GM19467 (cell line): ENCODE measurements at regions not wholly inside any gene's neighbourhood (a gene's known extent, or its start where the extent isn't known, plus 50 kb on each side); places are given as distances from the start of the nearest gene placed in this dataset.

Source experiments
- ATAC-seq: cut with Tn5 transposase; IDR thresholded peaks from one replicate; pipeline ENCODE4 v1.9.1; 2021; ENCODE audit warnings: mild to moderate bottlenecking, moderate library complexity; ENCODE audit not compliant: unreplicated experiment

DNA sequence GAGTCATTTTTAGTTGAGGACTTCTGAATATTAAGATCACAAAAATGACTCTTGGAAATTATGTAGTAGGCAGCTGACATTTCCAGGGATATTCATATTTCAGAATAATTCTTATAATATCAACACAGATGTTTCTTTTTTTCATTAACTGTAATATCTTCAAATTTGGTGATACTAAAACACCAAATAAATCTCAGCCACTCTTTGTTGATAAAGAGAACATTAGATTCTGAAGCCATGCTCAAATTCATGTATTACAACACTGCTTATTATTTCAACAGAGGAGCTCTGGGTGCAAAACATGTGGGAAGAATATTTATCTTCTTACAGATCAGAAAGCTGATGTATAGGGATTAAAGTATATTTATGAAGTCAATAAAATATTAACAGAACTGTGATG lies 355.4 kb downstream of the CRPPA start:
- no peak for ATAC-seq

DNA sequence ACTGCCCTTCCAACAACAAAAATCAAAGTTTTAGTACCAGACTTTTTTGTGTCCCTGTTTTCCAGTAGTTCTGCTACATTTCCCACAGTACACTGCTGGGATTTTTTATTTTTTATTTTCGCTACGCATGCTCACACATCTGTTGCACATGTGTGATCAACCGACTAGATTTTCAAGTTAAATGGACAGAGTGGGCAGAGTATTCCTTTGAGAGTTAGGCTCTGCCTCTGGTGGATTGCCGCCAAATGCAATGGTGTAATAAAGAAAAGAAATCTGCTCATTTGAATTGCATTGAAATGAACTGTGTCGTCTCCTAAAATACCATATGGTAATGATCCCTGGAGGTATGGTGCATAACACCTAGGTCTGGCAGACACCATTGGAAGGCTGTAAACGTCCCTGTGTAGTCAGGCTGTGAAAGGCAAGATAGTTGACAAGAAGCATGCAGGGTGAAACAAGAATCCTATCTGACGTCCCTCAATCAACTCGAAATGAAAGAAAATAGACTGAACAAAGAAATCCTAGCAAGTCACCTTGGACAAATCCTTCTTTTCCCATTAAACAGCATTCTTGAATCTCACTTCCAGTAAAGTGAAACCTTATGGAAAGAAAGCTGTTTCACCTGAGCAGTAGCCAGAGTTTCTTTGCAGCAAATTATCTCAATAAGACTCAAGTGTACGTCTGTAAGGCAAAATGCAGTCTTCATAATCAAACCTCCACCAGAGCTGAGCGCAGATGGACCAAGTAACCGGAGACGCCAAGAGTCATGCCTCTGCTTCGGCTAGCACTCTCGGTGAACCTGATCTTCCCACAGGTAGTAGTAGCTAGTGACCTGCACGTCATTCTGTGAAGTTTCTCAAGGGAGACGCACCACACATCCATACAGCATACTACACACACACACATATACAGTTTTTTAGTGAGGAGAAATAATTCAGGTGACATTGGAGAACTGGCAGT lies 357.3 kb downstream of the CRPPA start:
- ATAC-seq, result no peak

DNA sequence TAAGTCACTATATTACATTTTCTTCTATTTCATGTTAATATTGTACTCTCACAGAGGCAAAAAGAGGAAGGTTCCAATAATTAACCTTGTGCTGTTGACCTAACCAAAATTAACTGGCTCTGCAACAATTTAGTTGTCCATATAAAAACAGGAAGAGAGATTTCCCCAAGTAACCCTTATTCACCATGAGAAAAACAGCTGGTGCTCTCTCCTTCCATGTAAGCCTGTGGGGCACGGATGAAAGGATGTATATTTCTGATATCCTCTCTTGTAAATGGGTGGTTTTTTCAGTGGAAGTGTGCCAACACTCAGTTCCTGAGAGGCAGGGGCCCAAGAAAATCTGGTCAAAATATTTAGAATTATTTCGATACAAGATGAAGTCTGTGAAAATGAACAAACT lies 358.1 kb downstream of the CRPPA start:
- no peak for ATAC-seq

DNA sequence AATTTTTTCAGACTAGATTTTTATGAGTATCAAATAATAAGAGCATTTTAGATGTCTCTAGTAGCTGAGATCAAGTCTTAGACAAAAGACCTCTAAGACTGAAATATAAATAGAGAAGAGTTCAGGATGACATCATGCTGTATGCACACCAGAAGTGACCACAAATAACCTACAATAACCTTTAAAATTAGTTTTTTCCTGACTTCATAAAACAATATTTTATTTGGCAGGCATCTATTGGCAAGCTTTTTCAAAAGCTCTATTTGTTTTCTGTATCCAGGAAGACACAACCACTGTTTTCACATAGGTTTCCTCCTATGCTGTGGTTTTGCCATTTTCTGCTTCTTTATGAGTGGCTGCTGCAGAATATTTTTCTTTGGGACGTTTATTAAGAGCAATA lies 359.1 kb downstream of the CRPPA start:
- ATAC-seq, result no peak

DNA sequence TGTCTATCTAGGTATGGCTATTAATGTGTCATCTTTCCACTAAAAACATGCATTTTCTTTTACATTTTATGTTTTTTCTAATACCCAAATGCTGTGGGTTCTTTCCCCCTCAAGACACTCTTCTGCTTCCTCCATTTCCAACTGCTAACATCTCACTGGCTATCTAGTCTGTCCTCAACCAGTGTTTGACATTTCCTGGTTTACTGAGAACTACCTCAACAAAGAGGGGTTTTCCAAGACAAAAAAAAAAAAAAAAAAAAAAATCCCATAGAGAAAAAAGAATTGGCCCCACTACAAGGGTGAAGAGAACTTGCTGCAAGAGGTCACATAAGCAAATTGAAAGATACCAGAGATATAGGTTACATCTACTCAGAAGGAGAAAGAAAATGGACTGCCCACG lies 359.7 kb downstream of the CRPPA start:
- no peak for ATAC-seq

DNA sequence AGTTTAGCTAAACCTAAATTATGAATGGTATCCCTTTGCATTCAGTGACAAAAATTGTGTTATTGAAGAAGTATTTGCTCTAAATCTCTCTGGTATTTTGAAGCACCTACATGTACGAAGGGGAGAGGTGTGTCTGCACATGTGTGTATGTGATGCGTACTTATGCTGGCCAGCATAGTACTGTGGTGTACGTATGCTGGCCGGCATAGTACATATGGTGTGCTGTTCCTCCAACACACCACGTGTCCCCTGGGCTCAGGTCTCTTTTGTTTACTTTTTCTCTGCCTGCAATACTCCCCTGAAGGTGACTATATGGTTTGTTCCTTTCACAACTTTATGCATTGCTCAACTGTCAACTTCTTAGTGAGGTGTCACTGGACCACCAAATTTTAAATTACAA lies 360.3 kb downstream of the CRPPA start:
- no peak for ATAC-seq

DNA sequence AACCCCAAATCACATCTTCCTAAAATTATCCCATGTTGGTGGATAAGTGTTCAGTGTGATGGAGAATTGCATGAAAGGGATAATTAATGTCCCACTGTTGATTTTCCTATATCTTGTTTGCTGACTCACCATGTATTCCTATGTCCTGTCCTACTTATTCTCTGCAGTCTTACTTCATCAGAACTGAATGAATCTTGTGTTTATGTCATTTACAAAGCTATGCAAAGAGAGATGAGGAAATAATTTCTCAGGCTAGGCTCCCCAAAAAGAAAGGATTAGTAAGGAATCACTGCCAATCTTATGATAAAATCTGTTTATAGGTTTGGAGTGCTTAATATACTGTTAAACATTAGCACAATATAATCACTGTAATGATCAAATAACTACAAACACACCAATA lies 360.8 kb downstream of the CRPPA start:
- no peak for ATAC-seq

DNA sequence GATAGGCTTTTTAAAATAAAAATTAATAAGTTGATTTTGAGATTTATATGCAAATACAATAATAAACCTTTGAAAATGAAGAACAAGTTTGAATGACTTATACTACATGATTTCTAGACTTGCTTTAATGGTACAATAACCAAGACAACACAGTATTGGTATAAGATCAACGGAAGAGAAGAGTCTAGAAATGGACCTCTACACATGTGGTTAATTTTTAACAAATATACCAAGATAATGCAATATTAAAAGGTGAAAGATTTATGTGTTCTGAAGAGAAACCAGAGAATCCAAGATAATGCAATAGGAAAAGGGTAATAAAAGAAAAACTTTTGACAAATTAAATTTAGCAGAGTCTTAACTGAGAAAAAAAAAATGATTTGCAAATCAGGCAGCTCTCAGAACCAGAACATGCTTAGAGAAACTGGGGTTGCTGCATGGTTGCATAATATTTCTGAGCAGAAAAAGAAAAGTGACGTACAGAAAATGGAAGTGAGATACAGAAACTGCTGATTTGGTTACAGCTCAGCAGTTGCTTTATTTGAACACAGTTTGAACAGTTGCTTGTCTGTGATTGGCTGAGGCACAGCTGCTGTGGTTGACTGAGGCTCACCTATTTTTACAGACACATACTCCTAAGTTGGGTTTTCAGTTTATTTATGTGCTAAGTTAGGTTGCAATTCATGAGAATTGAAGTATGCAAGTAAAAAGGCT lies 365.9 kb downstream of the CRPPA start:
- ATAC-seq, result no peak

DNA sequence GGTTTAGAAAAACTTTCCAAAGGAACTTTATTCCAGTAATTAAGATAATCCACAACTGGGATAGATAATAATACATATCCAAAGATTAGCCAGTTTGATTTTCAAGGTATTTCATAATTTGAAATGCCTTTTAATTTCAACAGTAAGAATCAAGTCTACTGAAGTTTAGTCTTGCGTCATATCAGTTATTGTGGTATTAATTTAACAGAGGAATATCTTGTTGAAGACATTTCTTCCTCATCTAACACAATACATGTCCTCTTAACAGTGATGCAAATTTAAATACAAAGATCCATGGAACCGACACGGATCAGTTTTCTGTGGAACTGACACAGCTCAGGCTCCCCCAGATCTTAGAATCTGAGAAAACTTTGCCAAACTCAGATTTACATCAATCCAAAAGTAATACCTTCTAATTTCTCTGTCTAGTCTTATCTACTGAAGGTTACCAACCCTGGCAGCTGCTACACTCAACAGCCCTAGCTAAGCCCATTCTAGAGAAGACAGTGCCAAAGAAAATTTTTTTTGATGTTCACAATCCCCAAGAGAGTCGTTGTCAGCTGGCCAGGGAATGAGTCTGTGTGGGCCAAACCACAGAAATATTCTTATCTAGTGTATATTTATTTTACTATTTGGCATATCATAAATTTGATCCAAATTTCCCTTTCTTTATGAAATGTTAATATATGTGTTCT lies 365.2 kb upstream of the MEOX2 start:
- no peak for ATAC-seq

DNA sequence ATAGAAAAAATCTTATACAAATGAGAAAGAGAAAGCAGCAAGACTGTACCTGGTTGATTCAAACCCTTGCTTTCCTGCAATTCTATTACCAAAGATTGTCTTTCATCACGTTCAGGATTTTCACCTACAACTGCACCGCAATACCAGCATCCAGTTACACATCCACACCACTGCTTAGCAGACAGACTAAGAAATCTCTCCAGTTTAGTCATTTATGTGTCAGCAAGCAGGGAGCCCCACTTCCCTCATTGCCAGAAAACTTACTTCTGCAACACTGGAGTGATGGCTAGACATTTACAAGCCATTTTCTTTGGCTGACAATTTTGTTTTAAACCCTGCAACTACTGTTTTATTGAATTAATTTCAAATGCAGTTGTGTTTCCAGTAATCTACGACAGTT lies 359.6 kb upstream of the MEOX2 start:
- no peak for ATAC-seq

DNA sequence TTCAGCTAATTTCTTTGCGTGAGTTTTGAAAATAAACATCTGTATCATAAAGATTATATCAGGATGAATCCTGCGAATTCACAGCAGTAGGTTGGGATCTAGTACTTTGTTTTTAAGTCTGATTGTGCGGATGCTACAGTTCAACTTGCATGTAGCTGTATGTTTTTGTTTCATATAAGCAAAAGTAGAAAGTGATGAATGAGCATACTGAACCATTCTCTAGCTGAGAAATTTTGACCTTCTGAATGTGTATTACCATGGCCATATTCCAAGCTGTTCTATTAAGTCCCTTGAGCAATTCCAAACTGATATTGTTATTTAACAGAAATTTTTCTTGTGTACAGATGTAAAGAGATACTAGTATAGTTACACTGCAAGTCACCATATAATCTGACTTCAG lies 358.8 kb upstream of the MEOX2 start:
- ATAC-seq, result no peak

DNA sequence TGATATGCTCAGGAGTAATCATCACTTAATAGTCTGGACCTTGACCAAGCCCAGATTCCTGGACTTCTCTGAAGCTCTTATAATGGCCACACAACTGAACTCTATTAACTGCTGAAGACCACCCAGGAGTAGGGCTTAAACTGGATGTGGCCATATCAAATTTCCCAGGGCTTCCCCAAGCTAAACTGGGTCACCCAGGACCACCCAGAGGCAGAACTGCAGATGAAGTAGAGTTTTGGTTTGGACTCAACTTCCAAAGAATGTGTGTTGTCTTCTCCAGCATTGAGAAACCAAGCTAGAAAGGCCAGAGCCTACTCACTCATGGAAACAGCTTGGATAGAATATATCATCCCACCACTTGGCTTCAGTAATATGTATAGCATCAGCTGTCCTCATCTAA lies 358.2 kb upstream of the MEOX2 start:
- no peak for ATAC-seq

DNA sequence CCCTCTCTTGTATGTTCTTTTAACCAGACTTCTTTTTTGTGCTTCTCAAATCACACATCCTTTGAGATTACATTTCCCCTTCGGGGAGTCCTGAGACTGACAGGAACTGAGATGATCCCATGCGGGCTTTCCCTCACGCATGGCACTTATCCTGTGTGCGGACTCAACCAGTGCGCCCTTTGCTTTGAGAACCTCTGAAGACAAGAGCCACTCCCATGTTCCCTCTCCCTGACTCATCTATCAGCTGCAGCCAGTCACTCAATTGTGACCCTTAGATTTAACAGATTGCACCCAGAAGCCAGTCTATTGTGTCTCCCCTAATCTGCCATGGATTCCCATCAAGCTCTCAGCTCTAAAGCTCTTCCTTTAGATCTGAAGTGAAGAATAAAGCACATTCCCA lies 353.9 kb upstream of the MEOX2 start:
- ATAC-seq, result no peak

DNA sequence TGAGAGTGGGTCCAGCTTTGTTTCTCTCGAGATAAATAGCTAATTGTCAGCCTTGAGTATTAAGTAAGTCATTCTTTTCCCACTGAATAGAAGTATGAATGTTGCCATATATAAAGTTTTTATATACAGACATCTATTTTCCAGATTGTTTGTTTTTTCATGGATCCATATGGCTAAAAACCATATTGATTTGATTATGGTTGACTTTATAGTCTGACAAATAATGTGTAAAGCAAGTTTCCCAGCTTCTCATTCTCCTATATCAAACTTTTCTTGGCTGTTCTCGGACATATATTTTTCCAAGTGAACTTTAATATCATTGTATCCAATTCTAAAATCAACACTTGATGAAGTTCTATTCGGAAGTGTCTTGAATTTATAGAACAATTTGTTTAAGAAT lies 352.4 kb upstream of the MEOX2 start:
- no peak for ATAC-seq

DNA sequence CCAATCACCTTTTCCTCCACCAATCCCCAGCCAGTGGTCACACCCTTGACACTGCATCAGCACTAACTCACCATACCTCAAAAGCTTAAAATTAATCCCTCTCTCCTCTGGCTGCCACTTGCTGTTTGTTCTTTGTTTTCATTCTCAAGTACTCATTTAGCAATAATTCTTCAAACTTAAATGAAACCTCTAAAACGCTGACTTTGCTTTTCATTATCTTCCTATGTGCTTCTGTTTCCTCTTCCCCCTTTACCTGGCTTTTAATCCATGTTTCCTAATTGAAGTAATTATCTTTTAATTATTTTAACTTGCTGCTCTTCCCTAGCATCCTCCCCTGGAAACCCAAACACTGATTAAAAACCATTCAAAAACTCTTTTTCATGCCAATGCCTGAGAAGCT lies 348.9 kb upstream of the MEOX2 start:
- no peak for ATAC-seq

DNA sequence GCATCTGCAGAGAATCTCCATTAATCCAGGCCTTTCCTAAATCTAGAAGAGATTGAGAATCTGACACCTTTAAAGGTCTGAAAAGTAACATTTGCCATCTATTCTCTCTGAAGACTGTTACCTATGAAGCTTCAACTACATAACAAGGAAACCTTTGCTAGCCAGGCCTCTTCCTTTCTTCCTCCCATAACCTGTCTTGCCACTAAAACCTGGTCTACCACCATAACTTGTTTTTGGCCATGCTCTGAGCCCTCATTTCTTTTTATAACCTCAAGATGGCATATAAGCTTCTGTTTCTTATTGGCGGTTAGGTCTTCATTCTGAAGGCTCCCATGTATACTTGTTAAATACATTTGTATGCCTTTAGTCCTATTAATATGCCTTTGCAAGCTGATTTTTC lies 348.4 kb upstream of the MEOX2 start:
- ATAC-seq, result no peak

DNA sequence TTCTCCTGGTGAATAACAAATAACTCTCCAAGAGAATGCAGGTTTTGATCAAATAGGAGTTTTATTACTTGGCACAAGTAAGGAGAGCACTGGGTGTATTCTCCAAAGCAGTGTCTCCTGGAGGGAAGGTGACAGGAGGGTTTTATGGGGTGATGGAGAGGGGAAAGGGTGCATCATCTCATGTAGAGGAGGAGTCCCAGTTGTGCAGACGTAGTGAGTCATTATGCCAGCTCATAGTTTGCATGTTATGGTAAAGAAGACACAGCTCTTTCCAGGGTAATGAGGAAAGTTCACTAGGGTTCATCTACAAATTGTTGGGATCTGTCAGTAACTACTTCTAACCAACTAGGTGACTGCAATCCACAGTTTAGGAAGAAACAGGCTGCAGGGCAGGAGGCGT lies 347.9 kb upstream of the MEOX2 start:
- no peak for ATAC-seq

DNA sequence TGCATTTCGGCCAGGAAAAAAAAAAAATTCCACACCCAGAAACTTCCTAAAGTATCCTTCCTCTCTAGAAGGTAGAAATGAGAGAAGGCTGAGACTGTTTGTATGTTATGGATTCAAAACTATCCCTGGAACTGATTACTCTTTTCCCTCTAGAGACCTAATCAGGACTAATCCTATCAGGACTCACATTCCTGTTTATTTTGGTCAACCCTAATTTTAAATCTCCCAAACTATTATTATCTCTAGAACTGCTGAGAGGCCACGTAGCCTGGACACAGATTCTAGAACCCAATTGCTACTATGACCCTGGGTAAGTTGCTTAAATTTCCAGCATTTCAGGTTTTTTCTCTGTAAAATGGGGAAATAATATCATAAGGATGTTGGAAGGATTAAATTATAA lies 346.8 kb upstream of the MEOX2 start:
- ATAC-seq, result no peak

DNA sequence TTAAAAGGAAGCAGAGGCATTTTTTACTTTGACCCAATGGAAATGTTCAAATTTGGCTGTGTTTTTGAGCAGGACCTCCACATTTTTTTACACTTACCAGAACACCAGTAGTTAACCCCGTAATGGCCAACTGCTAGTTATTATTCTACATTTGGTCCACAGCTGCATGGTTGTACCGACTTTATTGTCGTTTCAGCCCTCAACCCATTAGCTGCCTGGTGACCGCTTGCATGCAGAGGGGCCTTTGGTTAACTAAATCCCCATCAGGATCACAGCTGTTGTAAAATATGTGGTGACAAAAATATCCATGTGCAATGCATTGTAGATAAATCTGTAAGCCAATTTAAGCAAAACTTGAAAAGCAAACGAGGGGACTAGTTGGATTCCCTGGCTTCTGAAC lies 342.2 kb upstream of the MEOX2 start:
- ATAC-seq, result no peak

DNA sequence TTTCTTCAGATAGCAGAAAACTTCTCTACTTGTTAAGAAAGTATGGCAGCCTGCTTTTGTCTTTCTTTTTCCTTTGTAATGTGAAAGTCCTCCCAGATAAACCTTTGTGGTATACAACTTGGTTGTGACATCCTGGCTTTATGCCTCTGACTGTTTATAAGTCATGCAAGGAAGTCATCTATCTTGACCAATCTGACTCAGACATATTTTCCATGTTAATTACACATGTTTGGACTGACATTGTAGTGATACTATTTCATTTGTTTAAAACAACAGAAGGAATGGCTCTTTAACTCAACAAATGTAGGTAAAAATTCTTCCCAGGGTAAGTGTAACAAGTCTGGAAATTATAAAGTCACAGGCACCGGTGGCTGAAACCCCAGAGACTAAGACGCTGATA lies 341.6 kb upstream of the MEOX2 start:
- ATAC-seq, result no peak

DNA sequence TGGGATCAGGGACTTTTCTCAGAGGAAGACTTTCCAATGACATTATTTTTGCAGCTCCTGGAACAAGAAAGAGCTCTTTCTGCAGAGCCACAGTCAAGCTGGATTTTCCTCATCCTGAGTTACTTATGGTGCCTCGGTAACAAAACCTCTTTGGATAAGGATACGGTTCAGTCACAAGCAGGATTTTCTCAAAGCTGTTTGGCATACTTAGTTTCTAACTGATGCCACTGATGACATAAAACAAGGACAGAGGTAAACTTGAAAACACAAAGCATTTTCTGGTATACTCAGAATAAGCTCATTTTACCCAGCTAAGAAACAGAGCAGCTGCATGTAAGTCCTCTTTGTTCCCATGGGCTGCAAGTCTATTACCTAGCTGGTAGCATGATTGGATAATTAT lies 340.9 kb upstream of the MEOX2 start:
- ATAC-seq, result no peak
